GM23338 (cell line): ENCODE measurements at regions not wholly inside any gene's neighbourhood (a gene's known extent, or its start where the extent isn't known, plus 50 kb on each side); places are given as distances from the start of the nearest gene placed in this dataset.

Source experiments
- ATAC-seq: fragments of 200-7000 bp; cut with Tn5 transposase; 3 replicates; pipeline ENCODE4 v1.9.1; 2020
- DNase-seq: peaks from one replicate; pipeline ENCODE4 v3.0.0-alpha.2; 2015; ENCODE audit warnings: low spot score
- H2AFZ ChIP-seq: fragments of 200-600 bp; sonication (generic); 2 replicates; pipeline ENCODE4 v1.8.0; 2016; ENCODE audit warnings: antibody characterized with exemption, mild to moderate bottlenecking, moderate library complexity
- H3F3A ChIP-seq: fragments of 200-600 bp; sonication (generic); replicated peaks from 2 replicates; pipeline ENCODE4 v1.8.0; 2017; ENCODE audit warnings: antibody characterized with exemption, mixed run types, low read depth
- H3K27ac ChIP-seq: fragments of 200-600 bp; sonication (generic); 2 replicates; pipeline ENCODE4 v1.6.1; 2016; ENCODE audit warnings: low read depth
- H3K27me3 ChIP-seq: fragments of 200-600 bp; sonication (generic); 2 replicates; pipeline ENCODE4 v1.8.0; 2016; ENCODE audit warnings: mild to moderate bottlenecking, mixed run types, moderate library complexity; ENCODE audit not compliant: insufficient read depth
- H3K36me3 ChIP-seq: fragments of 200-600 bp; sonication (generic); 2 replicates; pipeline ENCODE4 v1.8.0; 2016; ENCODE audit warnings: mild to moderate bottlenecking; ENCODE audit not compliant: insufficient read depth
- H3K4me1 ChIP-seq: fragments of 200-600 bp; sonication (generic); 2 replicates; pipeline ENCODE4 v1.8.0; 2016; ENCODE audit warnings: mild to moderate bottlenecking, moderate library complexity; ENCODE audit not compliant: insufficient read depth
- H3K4me2 ChIP-seq: fragments of 200-600 bp; sonication (generic); 2 replicates; pipeline ENCODE4 v1.7.1; 2017; ENCODE audit warnings: mixed run types
- H3K4me3 ChIP-seq: fragments of 200-600 bp; sonication (generic); 2 replicates; pipeline ENCODE4 v1.6.1; 2016; ENCODE audit warnings: mixed run types
- H3K79me2 ChIP-seq: fragments of 200-600 bp; sonication (generic); replicated peaks from 2 replicates; pipeline ENCODE4 v1.8.0; 2017; ENCODE audit warnings: mild to moderate bottlenecking; ENCODE audit not compliant: insufficient read depth
- H3K9me2 ChIP-seq: fragments of 200-600 bp; sonication (generic); 2 replicates; pipeline ENCODE4 v1.8.0; 2017; ENCODE audit not compliant: insufficient read depth
- H4K20me1 ChIP-seq: fragments of 200-600 bp; sonication (generic); replicated peaks from 2 replicates; pipeline ENCODE4 v1.8.0; 2017; ENCODE audit warnings: mild to moderate bottlenecking; ENCODE audit not compliant: insufficient read depth
- H3K27ac Mint-ChIP-seq: 2 replicates; pipeline ENCODE4 v1.8.0; 2020; ENCODE audit warnings: inconsistent platforms, mild to moderate bottlenecking, moderate library complexity, mixed read lengths
- H3K27me3 Mint-ChIP-seq: 3 replicates; pipeline ENCODE4 v1.8.0; 2022; ENCODE audit warnings: low read depth, mild to moderate bottlenecking, moderate library complexity, mixed read lengths, inconsistent platforms; ENCODE audit not compliant: insufficient read depth, poor library complexity
- H3K36me3 Mint-ChIP-seq: 3 replicates; pipeline ENCODE4 v1.8.0; 2021; ENCODE audit warnings: low read depth, mild to moderate bottlenecking, inconsistent platforms, moderate library complexity, mixed read lengths
- H3K4me1 Mint-ChIP-seq: 3 replicates; pipeline ENCODE4 v1.8.0; 2020; ENCODE audit warnings: mild to moderate bottlenecking, inconsistent platforms, mixed read lengths
- H3K4me3 Mint-ChIP-seq: 3 replicates; pipeline ENCODE4 v1.8.0; 2021; ENCODE audit warnings: moderate library complexity, mild to moderate bottlenecking, inconsistent platforms, mixed read lengths
- H3K9me3 Mint-ChIP-seq: 3 replicates; pipeline ENCODE4 v1.8.0; 2020; ENCODE audit warnings: moderate library complexity, mild to moderate bottlenecking, inconsistent platforms, mixed read lengths
- CREB1 ChIP-seq: fragments of 250-450 bp; sonication (Bioruptor Pico); IDR thresholded peaks from 2 replicates; pipeline ENCODE4 v1.5.0; 2020; ENCODE audit warnings: low read depth, mild to moderate bottlenecking, moderate library complexity
- CTCF ChIP-seq, 2 experiments: fragments of 200-600 bp in 1 of 2; sonication (generic) in 1 of 2; conservative IDR thresholded peaks; 2 replicates each; pipeline versions ENCODE4 v1.5.1 to v1.6.1; 2016 to 2017; ENCODE audit warnings: antibody characterized with exemption in 2 of 2, low read depth in 2 of 2, mild to moderate bottlenecking in 2 of 2, moderate library complexity in 1 of 2
- ETS1 ChIP-seq: IDR thresholded peaks from 2 replicates; pipeline ENCODE4 v1.6.1; 2016; ENCODE audit warnings: antibody characterized with exemption
- EZH2phosphoT487 ChIP-seq: fragments of 200-600 bp; sonication (generic); IDR thresholded peaks from one replicate; pipeline ENCODE4 v1.8.1; 2018; ENCODE audit warnings: antibody characterized with exemption; ENCODE audit not compliant: unreplicated experiment
- JUNB ChIP-seq: IDR thresholded peaks from one replicate; pipeline ENCODE4 v1.6.1; 2016; ENCODE audit warnings: antibody characterized with exemption; ENCODE audit not compliant: unreplicated experiment
- POLR2AphosphoS5 ChIP-seq: IDR thresholded peaks from 2 replicates; pipeline ENCODE4 v1.6.1; 2016; ENCODE audit warnings: antibody characterized with exemption, low read depth
- STAT1 ChIP-seq: IDR thresholded peaks from one replicate; pipeline ENCODE4 v1.6.1; 2016; ENCODE audit warnings: antibody characterized with exemption; ENCODE audit not compliant: unreplicated experiment
- ZNF331 ChIP-seq: fragments of 250-450 bp; sonication (Bioruptor Pico); IDR thresholded peaks from 2 replicates; pipeline ENCODE4 v1.5.0; 2020; ENCODE audit warnings: low read depth, mild to moderate bottlenecking, moderate library complexity
- TF ChIP-seq, protein P1 (sequence below): fragments of 250-450 bp; sonication (Bioruptor Pico); IDR thresholded peaks from 2 replicates; pipeline ENCODE4 v1.5.0; 2020; ENCODE audit warnings: mild to moderate bottlenecking, moderate library complexity

DNA sequence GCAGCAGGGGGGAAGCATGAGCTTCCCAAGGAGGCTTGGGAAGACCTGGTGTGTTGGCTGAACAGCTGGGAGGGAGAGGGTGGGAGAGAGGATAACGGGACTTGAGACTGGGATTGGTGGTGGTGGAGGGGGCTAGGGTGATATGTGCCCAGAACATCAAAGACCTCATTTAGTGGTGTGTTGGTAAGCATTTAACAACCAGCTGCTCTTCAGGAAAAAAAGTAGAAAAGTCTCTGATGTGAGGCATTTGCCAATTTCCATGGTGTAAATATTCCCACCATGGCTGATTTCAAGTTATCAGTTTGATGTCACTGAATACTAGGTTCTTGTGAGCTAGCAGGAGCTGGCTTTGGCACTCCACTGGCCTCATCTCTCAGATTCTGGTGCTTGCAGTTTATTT lies 170.8 kb downstream of the MACROH2A1 start:
- Histone ChIP-seq H2AFZ (no peak overlapping the region), H3K36me3 (no peaks in the 10 kb centered on the region; the same call in 1 of the 2 replicates), H3K4me1 (peaks cover 7% of the 10 kb centered on the region; the same call in 1 of the 2 replicates), H3F3A (no peaks in the 10 kb centered on the region), H3K4me3 (no peak overlapping the region), H3K27me3 (no peaks in the 10 kb centered on the region), H3K9me2 (no peaks in the 10 kb centered on the region), H3K27ac (no peak overlapping the region), H4K20me1 (no peaks in the 10 kb centered on the region), H3K79me2 (no peaks in the 10 kb centered on the region), H3K4me2 (no peak overlapping the region)
- ATAC-seq (no peak), DNase-seq (no peak)
- TF ChIP-seq ZNF331 = no peak
- no peak for TF ChIP-seq CTCF (conservative IDR thresholded peaks at IDR 0.05; ENCODE audit: low read depth in 2 of 2)
- no peak for TF ChIP-seq CREB1 (CRISPR knock-in tag)
- no peak for TF ChIP-seq EZH2phosphoT487
- no peak for TF ChIP-seq POLR2AphosphoS5
- TF ChIP-seq JUNB = no peak
- TF ChIP-seq ETS1 = no peak
- peaks cover 7% of the 10 kb centered on the region for H3K4me1 Mint-ChIP-seq
- no peak overlapping the region for H3K27ac Mint-ChIP-seq
- H3K9me3 Mint-ChIP-seq = no peaks in the 10 kb centered on the region
- H3K27me3 Mint-ChIP-seq = peaks cover 12% of the 10 kb centered on the region
- no peak overlapping the region for H3K4me3 Mint-ChIP-seq
- no peaks in the 10 kb centered on the region for H3K36me3 Mint-ChIP-seq

DNA sequence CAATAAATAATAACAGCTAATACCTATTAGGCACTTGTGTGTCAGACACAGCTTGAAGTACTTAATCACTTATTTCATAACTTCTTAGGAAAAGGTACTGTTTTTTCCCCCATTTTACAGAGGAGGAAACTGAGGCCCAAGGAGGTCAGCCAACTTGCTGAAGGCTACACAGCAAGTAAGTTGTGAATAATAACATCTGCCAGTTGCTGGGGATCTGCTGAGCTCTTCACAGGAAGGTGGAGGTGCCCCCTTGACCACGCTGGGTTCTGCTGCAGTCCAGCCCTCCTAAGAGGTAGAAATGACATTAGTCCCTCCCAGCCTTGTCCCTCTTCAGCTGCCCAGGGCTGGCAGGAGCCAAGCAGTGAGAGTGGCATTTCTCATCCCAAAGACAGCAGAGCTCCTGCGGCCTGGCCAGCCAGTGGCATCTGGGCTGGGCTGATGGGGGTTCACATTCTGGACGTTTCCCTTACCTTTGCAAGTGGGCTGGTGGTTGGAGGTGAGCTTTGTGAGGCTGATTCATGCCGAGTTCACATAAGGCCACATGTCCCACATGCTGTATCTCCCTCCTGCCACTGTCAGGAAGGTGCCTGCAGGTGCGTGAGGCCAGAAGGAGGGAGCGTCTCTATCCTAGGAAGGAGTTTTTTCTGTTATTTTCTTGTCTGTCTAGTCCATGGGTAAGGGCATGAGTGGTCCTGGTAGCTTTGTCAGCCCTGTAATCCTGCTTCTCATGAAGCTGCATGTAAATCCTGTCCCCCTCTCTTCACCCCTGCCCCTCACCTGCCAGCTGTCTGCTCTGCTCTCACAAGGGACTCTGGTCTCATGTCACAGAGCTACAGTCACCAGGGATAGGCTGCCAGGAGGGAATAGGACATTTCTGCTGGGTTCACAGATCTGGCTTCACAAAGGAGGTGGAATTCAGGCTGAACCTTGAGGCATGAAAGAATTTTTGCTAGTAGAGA lies 171.7 kb downstream of the MACROH2A1 start:
- no peak overlapping the region for H2AFZ ChIP-seq
- no peaks in the 10 kb centered on the region for H3K79me2 ChIP-seq
- H3K4me3 ChIP-seq = no peak overlapping the region
- no peak overlapping the region for H3K27ac ChIP-seq
- H3K9me3 Mint-ChIP-seq = no peaks in the 10 kb centered on the region
- H3K27me3 ChIP-seq = no peaks in the 10 kb centered on the region
- no peaks in the 10 kb centered on the region for H3K36me3 Mint-ChIP-seq
- peaks cover 7% of the 10 kb centered on the region for H3K4me1 Mint-ChIP-seq
- H3K9me2 ChIP-seq = no peaks in the 10 kb centered on the region
- H4K20me1 ChIP-seq = no peaks in the 10 kb centered on the region
- DNase-seq (no peak), ATAC-seq (no peak)
- no peaks in the 10 kb centered on the region for H3F3A ChIP-seq
- H3K36me3 ChIP-seq = no peaks in the 10 kb centered on the region; the same call in 1 of the 2 replicates
- no peak overlapping the region for H3K4me2 ChIP-seq
- peaks cover 12% of the 10 kb centered on the region for H3K27me3 Mint-ChIP-seq
- no peak overlapping the region for H3K27ac Mint-ChIP-seq
- no peak overlapping the region for H3K4me3 Mint-ChIP-seq
- peaks cover 7% of the 10 kb centered on the region; the same call in 1 of the 2 replicates for H3K4me1 ChIP-seq
- TF ChIP-seq ETS1 (no peak), JUNB (no peak), CREB1 (CRISPR knock-in tag) (no peak), STAT1 (no peak), ZNF331 (no peak), POLR2AphosphoS5 (no peak)
- TF ChIP-seq, protein P1, sequence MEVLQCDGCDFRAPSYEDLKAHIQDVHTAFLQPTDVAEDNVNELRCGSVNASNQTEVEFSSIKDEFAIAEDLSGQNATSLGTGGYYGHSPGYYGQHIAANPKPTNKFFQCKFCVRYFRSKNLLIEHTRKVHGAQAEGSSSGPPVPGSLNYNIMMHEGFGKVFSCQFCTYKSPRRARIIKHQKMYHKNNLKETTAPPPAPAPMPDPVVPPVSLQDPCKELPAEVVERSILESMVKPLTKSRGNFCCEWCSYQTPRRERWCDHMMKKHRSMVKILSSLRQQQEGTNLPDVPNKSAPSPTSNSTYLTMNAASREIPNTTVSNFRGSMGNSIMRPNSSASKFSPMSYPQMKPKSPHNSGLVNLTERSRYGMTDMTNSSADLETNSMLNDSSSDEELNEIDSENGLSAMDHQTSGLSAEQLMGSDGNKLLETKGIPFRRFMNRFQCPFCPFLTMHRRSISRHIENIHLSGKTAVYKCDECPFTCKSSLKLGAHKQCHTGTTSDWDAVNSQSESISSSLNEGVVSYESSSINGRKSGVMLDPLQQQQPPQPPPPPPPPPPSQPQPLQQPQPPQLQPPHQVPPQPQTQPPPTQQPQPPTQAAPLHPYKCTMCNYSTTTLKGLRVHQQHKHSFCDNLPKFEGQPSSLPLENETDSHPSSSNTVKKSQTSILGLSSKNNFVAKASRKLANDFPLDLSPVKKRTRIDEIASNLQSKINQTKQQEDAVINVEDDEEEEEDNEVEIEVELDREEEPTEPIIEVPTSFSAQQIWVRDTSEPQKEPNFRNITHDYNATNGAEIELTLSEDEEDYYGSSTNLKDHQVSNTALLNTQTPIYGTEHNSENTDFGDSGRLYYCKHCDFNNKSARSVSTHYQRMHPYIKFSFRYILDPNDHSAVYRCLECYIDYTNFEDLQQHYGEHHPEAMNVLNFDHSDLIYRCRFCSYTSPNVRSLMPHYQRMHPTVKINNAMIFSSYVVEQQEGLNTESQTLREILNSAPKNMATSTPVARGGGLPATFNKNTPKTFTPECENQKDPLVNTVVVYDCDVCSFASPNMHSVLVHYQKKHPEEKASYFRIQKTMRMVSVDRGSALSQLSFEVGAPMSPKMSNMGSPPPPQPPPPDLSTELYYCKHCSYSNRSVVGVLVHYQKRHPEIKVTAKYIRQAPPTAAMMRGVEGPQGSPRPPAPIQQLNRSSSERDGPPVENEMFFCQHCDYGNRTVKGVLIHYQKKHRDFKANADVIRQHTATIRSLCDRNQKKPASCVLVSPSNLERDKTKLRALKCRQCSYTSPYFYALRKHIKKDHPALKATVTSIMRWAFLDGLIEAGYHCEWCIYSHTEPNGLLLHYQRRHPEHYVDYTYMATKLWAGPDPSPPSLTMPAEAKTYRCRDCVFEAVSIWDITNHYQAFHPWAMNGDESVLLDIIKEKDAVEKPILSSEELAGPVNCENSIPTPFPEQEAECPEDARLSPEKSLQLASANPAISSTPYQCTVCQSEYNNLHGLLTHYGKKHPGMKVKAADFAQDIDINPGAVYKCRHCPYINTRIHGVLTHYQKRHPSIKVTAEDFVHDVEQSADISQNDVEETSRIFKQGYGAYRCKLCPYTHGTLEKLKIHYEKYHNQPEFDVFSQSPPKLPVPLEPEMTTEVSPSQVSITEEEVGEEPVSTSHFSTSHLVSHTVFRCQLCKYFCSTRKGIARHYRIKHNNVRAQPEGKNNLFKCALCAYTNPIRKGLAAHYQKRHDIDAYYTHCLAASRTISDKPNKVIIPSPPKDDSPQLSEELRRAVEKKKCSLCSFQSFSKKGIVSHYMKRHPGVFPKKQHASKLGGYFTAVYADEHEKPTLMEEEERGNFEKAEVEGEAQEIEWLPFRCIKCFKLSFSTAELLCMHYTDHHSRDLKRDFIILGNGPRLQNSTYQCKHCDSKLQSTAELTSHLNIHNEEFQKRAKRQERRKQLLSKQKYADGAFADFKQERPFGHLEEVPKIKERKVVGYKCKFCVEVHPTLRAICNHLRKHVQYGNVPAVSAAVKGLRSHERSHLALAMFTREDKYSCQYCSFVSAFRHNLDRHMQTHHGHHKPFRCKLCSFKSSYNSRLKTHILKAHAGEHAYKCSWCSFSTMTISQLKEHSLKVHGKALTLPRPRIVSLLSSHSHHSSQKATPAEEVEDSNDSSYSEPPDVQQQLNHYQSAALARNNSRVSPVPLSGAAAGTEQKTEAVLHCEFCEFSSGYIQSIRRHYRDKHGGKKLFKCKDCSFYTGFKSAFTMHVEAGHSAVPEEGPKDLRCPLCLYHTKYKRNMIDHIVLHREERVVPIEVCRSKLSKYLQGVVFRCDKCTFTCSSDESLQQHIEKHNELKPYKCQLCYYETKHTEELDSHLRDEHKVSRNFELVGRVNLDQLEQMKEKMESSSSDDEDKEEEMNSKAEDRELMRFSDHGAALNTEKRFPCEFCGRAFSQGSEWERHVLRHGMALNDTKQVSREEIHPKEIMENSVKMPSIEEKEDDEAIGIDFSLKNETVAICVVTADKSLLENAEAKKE = no peak
